ENCODE measurements at regions not wholly inside any gene's neighbourhood (a gene's known extent, or its start where the extent isn't known, plus 50 kb on each side); places are given as distances from the start of the nearest gene placed in this dataset.

DNA sequence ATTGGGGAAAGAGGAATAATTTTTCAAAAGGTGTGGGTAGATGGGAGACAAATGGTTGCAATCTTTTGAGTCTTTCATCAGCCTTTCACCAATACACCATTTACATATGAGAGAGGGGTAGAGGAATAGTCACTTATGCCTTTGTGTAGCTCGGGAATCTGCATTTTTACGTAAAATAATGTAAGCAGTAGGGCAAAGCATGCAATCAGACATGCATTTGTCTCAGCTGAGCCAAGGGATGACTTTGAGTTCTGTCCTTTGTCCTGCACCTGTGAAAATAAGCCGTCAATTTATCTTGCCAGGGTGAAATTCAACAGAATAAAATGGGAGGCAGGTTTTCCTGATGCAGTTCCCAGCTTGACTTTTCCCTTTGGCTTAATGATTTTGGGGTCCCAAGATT lies 1473.4 kb upstream of the TENM3 start:
- H3K27ac ChIP-seq (ENCODE audit: low read depth), result no peak overlapping the region
- WGBS, result 78% methylated on average over 3 of the region's 3 CpGs
- DNase-seq (ENCODE audit: extremely low spot score), result no peak

DNA sequence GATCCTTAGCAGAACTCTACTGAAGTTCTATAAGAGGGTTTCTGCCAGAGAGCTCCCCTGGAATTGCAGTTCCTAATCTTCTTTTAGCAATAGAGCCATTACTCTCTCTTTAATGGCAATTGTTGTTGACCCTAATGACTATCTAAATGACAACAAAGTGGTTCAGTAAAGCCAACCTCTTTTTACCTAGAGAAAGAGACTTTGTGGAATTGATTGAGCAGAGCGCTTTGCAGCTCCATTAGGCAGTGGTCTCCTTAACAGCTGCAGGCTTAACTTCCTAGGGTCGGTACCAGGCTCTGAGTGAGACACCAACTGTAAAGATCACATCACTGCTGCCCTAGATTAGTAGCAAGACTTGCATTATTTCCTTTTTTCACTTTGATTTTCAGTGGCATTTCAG lies 1472.9 kb upstream of the TENM3 start:
- Histone ChIP-seq H3K4me1 (ENCODE audit: insufficient read depth) (no peaks in the 10 kb centered on the region), H3K36me3 (ENCODE audit: insufficient read depth) (no peaks in the 10 kb centered on the region), H3K4me3 (ENCODE audit: low read depth, low read length) (no peak overlapping the region), H3K27ac (ENCODE audit: low read depth) (no peak overlapping the region)
- 46% methylated on average over 2 of the region's 2 CpGs for WGBS
- DNase-seq (ENCODE audit: extremely low spot score), result no peak

More for the DNA sequence above, 1473.4 kb upstream of the TENM3 start:
- H3K36me3 ChIP-seq (ENCODE audit: insufficient read depth), result no peaks in the 10 kb centered on the region
- no peaks in the 10 kb centered on the region for H3K4me1 ChIP-seq (ENCODE audit: insufficient read depth)
- no peak overlapping the region for H3K4me3 ChIP-seq (ENCODE audit: low read depth, low read length)

DNA sequence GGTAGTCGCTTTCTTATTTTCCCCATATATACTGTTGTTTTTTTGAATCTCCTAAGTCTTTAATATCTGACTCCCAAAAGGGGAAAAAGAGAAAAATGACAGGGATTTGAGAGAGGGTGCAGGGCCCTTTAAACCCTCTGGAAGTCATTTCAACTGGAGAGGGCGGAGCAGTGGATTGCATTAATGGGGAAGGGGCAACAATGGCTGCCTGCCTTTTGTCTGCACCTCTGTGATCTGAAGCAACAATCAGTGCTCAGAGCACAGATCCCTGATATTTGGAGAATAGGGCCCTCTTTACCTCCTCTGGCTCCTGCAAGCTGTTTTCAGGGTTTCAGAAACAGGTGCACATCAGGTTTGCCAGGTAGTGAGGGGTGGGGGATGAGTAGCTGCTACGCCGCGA lies 1458.3 kb upstream of the TENM3 start:
- Histone ChIP-seq H3K4me1 (ENCODE audit: insufficient read depth) (no peaks in the 10 kb centered on the region), H3K36me3 (ENCODE audit: insufficient read depth) (no peaks in the 10 kb centered on the region), H3K27ac (ENCODE audit: low read depth) (no peak overlapping the region), H3K4me3 (ENCODE audit: low read depth, low read length) (no peak overlapping the region)
- no peak for DNase-seq (ENCODE audit: extremely low spot score)
- WGBS, result 95% methylated on average over 5 of the region's 5 CpGs

DNA sequence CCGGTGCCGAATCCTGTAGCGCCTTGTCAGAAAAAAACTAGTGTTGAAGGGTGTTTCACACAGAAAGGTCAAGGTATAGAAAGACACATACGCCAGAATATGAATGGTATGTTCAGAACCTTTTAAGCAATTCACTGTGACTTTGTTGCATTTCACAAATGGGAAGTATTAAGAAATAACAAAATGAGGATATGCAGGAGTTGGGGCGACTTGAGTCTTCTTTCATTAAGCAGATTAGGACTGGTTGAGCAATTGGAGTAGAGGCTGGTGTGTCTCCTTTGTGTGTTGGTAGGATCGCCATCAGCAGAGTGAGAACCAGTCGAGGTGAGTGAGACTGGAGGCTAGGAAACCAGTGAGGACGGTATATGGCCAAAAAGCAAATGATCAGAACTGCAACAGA lies 1454.5 kb upstream of the TENM3 start:
- Histone ChIP-seq H3K4me1 (ENCODE audit: insufficient read depth) (no peaks in the 10 kb centered on the region), H3K4me3 (ENCODE audit: low read depth, low read length) (no peak overlapping the region), H3K27ac (ENCODE audit: low read depth) (no peak overlapping the region), H3K36me3 (ENCODE audit: insufficient read depth) (no peaks in the 10 kb centered on the region)
- 89% methylated on average over 8 of the region's 8 CpGs for WGBS
- DNase-seq (ENCODE audit: extremely low spot score), result no peak

DNA sequence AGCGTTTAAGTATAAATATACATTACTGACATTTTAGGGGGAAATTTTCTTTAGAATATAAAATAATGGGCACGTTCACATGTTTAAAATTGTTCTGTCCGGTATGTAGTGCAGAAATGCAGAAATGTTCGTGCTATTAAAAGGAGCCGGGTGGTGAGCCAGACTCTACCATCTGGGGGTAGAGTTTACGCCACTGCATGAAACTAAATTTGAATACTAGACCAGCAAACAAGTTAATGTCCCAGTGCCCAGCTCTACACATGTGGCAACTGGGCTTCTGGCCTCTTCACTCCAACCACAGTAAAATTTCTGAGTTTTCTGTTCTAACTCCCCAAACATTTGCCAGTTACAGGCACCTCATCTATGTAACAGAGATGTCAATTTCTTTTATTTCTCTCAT lies 1453.3 kb upstream of the TENM3 start:
- Histone ChIP-seq H3K4me1 (ENCODE audit: insufficient read depth) (no peaks in the 10 kb centered on the region), H3K27ac (ENCODE audit: low read depth) (no peak overlapping the region), H3K4me3 (ENCODE audit: low read depth, low read length) (no peak overlapping the region), H3K36me3 (ENCODE audit: insufficient read depth) (no peaks in the 10 kb centered on the region)
- DNase-seq (ENCODE audit: extremely low spot score), result no peak
- 93% methylated on average over 6 of the region's 6 CpGs for WGBS

DNA sequence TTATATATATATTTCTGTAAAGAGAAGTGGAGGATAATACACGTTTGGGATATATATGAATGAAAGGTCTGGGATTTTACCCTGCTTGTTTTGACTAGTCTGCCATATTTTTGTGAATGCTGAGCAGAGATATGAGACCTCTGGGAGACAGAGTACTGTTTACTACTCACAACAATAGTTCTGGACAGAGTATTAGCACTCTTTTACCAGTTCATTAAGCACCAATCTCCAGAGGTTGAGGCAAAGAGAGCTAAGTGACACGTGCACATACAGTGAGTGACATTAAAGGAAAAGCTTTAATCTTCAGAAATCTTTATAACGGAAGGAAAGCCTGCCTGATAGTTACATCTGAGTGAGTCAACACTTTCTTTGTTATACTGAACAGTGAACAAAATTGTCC lies 1452.7 kb upstream of the TENM3 start:
- no peak for DNase-seq (ENCODE audit: extremely low spot score)
- H3K36me3 ChIP-seq (ENCODE audit: insufficient read depth), result no peaks in the 10 kb centered on the region
- no peaks in the 10 kb centered on the region for H3K4me1 ChIP-seq (ENCODE audit: insufficient read depth)
- WGBS, result 42% methylated on average over 3 of the region's 3 CpGs
- no peak overlapping the region for H3K4me3 ChIP-seq (ENCODE audit: low read depth, low read length)
- H3K27ac ChIP-seq (ENCODE audit: low read depth), result no peak overlapping the region

DNA sequence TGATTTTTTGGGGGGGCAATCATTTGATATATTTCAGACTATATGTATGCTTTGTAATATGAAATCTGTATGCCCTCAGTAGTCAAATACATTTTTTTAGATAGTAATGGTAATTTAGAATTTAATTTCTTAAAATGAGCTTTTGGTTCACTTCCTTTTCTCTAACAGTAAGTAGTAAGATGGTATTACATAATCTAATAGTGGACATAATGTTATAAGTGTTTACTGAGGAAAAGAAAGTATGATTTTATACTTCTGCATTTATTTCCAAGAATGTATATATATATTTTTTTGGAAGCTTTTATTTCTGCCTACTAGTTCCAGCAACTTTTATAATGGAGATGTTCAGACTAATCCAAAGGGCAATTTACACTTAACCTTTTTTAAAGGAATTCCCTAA lies 1450.7 kb upstream of the TENM3 start:
- H3K36me3 ChIP-seq (ENCODE audit: insufficient read depth), result no peaks in the 10 kb centered on the region
- H3K4me3 ChIP-seq (ENCODE audit: low read depth, low read length), result no peak overlapping the region
- no peak overlapping the region for H3K27ac ChIP-seq (ENCODE audit: low read depth)
- H3K4me1 ChIP-seq (ENCODE audit: insufficient read depth), result no peaks in the 10 kb centered on the region
- DNase-seq (ENCODE audit: extremely low spot score), result no peak

DNA sequence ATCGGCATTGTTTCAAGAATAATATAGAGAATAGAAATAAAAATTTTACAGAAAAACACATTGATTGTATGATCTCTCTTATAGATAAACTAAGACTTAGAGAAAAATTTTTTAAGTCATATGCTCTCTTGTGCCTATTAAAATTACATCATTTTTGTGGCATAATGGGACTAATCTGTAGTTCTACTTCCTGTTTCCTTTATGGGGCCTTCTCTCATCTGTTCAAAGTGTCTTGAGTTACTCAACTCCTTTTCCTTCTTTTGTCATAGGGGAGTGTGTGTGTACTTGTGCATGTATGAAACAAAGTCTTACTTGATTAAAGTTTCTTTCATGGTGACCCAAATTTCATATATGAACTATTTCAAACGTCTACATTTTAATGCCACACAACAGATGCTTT lies 1448.9 kb upstream of the TENM3 start:
- H3K4me1 ChIP-seq (ENCODE audit: insufficient read depth), result no peaks in the 10 kb centered on the region
- H3K4me3 ChIP-seq (ENCODE audit: low read depth, low read length), result no peak overlapping the region
- H3K36me3 ChIP-seq (ENCODE audit: insufficient read depth), result no peaks in the 10 kb centered on the region
- H3K27ac ChIP-seq (ENCODE audit: low read depth), result no peak overlapping the region
- no peak for DNase-seq (ENCODE audit: extremely low spot score)
- WGBS, result 80% methylated on average over 2 of the region's 2 CpGs

DNA sequence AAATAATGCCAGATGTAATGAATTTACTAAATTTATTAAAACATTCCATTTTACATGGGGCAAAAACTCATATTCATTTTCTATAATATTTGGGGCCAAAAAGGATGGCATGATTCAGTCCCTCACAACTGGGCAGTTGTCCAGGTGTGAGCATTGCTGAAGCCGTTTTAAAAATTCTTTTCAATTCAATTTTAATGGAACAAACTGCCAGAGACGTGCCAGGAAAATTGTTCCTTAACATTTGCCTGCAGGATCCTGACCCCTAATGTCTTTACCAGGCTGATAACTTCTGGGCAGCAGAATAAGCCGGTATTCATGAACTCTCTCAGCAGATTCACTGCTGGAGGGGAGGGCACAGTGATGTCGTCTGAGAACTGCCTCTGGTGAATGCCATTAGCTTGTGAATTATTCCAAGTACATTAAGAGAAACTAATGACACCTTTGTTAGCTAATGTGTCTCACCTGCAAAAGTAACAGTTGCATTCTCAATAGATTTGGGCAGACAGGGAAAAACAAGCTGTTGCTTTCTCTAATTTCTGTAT lies 1445.1 kb upstream of the TENM3 start:
- Histone ChIP-seq H3K27ac (ENCODE audit: low read depth) (no peak overlapping the region), H3K4me3 (ENCODE audit: low read depth, low read length) (no peak overlapping the region), H3K4me1 (ENCODE audit: insufficient read depth) (no peaks in the 10 kb centered on the region), H3K36me3 (ENCODE audit: insufficient read depth) (no peaks in the 10 kb centered on the region)
- WGBS, result 36% methylated on average over 4 of the region's 4 CpGs
- DNase-seq (ENCODE audit: extremely low spot score), result no peak

DNA sequence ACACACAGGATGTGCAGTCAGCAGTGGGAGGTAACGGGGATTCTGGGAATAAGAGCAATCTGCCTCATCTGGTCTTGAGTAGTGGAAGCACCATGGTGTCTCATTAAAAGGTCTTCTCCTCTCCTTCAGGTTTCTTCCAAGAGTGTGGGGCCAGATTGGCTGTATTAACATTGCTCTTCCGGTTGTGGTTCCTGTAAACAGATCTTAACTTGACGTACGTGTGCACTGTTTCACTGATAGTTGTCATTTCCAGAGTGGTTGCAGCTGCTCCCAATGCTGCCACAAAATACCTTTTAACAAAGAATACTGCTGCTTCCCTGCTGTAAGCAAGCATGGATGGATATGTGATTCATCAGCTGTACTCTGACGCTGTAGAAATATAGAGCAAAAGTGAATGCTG lies 1443.4 kb upstream of the TENM3 start:
- DNase-seq (ENCODE audit: extremely low spot score), result no peak
- H3K36me3 ChIP-seq (ENCODE audit: insufficient read depth), result no peaks in the 10 kb centered on the region
- H3K27ac ChIP-seq (ENCODE audit: low read depth), result no peak overlapping the region
- no peak overlapping the region for H3K4me3 ChIP-seq (ENCODE audit: low read depth, low read length)
- 41% methylated on average over 5 of the region's 5 CpGs for WGBS
- no peaks in the 10 kb centered on the region for H3K4me1 ChIP-seq (ENCODE audit: insufficient read depth)

DNA sequence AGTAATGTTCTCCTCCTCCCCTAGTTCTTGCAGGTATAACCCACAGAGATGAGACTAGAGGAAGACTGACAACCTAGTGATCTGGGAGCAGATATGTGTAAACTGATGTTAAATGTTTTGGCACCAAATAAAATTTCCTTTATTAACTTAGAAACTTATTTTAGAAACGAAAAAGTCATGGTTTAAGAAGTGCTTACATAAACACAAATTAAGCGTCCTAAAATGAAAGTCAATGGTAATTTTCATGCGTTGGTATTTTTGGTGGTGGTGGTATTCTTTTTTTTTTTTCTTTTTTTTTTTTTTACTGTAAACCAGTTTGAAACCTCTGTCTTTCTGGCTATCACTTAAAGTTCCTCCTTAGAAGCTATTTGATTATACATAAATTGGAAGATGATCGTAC lies 1438.1 kb upstream of the TENM3 start:
- DNase-seq (ENCODE audit: extremely low spot score), result no peak
- Histone ChIP-seq H3K27ac (ENCODE audit: low read depth) (no peak overlapping the region), H3K36me3 (ENCODE audit: insufficient read depth) (no peaks in the 10 kb centered on the region), H3K4me3 (ENCODE audit: low read depth, low read length) (no peak overlapping the region), H3K4me1 (ENCODE audit: insufficient read depth) (no peaks in the 10 kb centered on the region)
- 79% methylated on average over 4 of the region's 4 CpGs for WGBS

DNA sequence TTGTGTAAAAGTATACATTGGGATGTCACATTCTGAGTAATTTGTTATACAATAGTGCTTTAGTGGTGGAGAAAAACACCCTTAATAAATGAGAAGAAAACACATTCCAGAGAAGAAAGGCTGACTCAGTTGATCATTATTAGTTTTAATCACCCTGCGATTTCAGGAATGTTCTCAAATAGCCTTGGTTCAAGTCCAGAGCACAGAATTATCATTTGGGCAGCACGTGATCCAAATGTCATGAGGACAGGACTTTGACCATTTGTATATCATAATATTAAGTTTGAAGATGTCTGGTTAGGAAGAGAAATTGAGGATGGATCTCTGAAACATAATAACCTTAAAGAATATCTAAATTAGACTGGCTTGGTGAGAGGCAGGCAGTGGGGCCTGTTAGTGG lies 1434.3 kb upstream of the TENM3 start:
- Histone ChIP-seq H3K4me1 (ENCODE audit: insufficient read depth) (no peaks in the 10 kb centered on the region), H3K36me3 (ENCODE audit: insufficient read depth) (no peaks in the 10 kb centered on the region), H3K4me3 (ENCODE audit: low read depth, low read length) (no peak overlapping the region), H3K27ac (ENCODE audit: low read depth) (no peak overlapping the region)
- 62% methylated on average over 2 of the region's 2 CpGs for WGBS
- DNase-seq (ENCODE audit: extremely low spot score), result no peak

DNA sequence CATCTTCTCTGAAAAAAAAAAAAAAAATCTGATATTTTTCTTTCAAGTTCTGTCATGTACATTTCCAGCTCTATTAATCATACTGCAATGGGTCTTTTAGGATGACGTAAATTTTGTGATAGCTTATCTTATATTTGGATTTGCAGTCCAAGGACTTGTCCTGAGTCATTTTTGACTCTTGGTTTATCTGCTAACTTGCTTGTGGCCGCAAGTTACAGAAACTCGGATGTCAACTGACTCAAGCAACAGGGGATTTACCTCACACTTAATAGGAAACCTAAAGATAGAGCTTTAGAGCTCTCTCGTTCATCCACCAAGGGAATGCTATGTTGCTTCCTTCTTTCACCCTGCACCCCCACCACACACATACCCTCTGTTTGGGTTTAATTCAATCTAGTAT lies 1433.8 kb upstream of the TENM3 start:
- DNase-seq (ENCODE audit: extremely low spot score), result no peak
- Histone ChIP-seq H3K27ac (ENCODE audit: low read depth) (no peak overlapping the region), H3K4me1 (ENCODE audit: insufficient read depth) (no peaks in the 10 kb centered on the region), H3K4me3 (ENCODE audit: low read depth, low read length) (no peak overlapping the region), H3K36me3 (ENCODE audit: insufficient read depth) (no peaks in the 10 kb centered on the region)
- WGBS, result 29% methylated on average over 4 of the region's 4 CpGs

DNA sequence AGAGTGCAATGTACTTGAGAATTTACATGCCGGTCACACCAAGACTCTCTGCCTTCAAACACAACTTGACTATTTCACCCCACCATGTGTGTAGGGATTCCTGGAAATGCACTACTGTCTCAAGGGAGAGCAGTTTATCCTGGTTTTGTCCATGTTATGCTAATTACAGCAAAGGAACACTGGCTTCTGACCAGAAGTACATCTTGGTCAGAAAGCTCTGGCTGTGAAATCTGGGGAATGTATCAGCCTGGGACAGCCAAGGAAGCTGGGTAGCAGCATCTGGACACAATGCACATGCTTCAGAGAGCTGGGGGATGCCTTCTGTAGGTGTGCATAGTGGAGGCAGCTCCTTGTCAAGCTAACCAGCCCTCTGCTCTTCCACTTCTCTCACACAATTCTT lies 1432.6 kb upstream of the TENM3 start:
- WGBS, result 92% methylated on average over 1 of the region's 1 CpG
- DNase-seq (ENCODE audit: extremely low spot score), result no peak
- Histone ChIP-seq H3K27ac (ENCODE audit: low read depth) (no peak overlapping the region), H3K36me3 (ENCODE audit: insufficient read depth) (no peaks in the 10 kb centered on the region), H3K4me3 (ENCODE audit: low read depth, low read length) (no peak overlapping the region), H3K4me1 (ENCODE audit: insufficient read depth) (no peaks in the 10 kb centered on the region)

DNA sequence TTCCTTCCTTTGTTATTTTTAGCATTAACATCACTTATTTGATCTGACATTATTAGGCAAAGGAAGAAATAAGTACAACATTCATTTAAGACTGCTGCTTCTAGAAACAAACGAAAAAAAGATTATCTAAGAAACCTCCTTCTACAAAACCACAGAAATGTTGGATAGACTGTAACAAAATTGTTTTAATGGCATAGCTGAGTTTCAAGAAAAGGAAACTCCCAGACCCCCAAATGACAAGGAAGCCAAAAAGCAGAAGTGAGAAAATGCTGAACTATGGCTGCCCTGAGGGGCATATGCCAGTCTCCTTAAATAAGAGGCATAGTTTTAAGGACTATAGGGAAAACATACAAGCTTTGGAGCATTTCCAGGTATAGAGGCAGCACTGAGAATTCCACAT lies 1431.6 kb upstream of the TENM3 start:
- 0% methylated on average over 1 of the region's 1 CpG for WGBS
- no peak overlapping the region for H3K4me3 ChIP-seq (ENCODE audit: low read depth, low read length)
- H3K27ac ChIP-seq (ENCODE audit: low read depth), result no peak overlapping the region
- H3K4me1 ChIP-seq (ENCODE audit: insufficient read depth), result no peaks in the 10 kb centered on the region
- H3K36me3 ChIP-seq (ENCODE audit: insufficient read depth), result no peaks in the 10 kb centered on the region
- DNase-seq (ENCODE audit: extremely low spot score), result no peak
